ENCODE measurements at regions not wholly inside any gene's neighbourhood (a gene's known extent, or its start where the extent isn't known, plus 50 kb on each side); places are given as distances from the start of the nearest gene placed in this dataset.

DNA sequence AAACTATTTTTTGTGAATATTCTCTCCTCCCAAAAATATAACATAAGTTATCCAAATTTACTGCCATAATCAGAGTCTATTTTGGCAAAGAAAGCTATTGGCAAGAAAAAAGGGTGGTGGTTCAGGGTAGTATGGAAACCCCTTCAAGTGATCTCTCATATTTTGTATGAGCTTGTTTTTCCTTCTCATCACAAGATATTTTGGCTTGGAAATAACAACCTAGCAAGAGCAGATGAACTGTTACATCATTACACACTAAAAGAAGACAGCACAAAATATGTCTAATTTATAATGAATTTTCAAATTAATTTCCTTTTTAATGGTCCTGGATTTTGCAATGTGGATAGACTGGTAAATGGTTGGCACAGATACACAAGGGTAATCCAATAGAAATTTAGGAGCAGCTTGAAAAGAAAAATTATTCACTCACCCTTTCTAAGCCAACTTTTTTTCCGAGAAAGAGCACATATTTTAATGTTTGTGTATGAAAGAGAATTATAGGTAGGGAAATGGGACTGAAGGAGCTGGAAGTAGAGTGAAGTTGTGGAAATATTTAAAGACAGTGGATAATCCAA is 225.1 kb downstream of the EFNB2 start:
- no peaks in the 10 kb centered on the region for H4K20me1 ChIP-seq (ENCODE audit: control insufficient read depth, extremely low read depth, insufficient read depth, low read length)
- DNase-seq (ENCODE audit: low read depth in 2 of 2), result no peak
- H3K27ac ChIP-seq (ENCODE audit: insufficient read depth, low read length), result no peak overlapping the region
- no peaks in the 10 kb centered on the region for H3K79me2 ChIP-seq (ENCODE audit: control insufficient read depth, insufficient read depth, low read length)
- no peak overlapping the region for H2AFZ ChIP-seq (ENCODE audit: low read length)
- no peak overlapping the region for H3K9ac ChIP-seq (ENCODE audit: insufficient read depth, low read length)
- H3K27me3 ChIP-seq (ENCODE audit: control insufficient read depth, insufficient read depth, low read length), result no peaks in the 10 kb centered on the region
- TF ChIP-seq, protein P1, sequence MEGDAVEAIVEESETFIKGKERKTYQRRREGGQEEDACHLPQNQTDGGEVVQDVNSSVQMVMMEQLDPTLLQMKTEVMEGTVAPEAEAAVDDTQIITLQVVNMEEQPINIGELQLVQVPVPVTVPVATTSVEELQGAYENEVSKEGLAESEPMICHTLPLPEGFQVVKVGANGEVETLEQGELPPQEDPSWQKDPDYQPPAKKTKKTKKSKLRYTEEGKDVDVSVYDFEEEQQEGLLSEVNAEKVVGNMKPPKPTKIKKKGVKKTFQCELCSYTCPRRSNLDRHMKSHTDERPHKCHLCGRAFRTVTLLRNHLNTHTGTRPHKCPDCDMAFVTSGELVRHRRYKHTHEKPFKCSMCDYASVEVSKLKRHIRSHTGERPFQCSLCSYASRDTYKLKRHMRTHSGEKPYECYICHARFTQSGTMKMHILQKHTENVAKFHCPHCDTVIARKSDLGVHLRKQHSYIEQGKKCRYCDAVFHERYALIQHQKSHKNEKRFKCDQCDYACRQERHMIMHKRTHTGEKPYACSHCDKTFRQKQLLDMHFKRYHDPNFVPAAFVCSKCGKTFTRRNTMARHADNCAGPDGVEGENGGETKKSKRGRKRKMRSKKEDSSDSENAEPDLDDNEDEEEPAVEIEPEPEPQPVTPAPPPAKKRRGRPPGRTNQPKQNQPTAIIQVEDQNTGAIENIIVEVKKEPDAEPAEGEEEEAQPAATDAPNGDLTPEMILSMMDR (conservative IDR thresholded peaks at IDR 0.05 in 1 of 2, IDR thresholded peaks at IDR 0.05 in 1 of 2; ENCODE audit: low read depth in 1 of 2, low read length in 2 of 2), result no peak
- no peak for TF ChIP-seq EZH2 (IDR thresholded peaks at IDR 0.05; ENCODE audit: low read length, missing control alignments)
- no peaks in the 10 kb centered on the region for H3K36me3 ChIP-seq (ENCODE audit: control insufficient read depth, insufficient read depth, low read length)
- no peak overlapping the region for H3K4me3 ChIP-seq (replicated peaks in 1 of 4; ENCODE audit: control extremely low read depth in 1 of 4, insufficient read depth in 1 of 4, low read depth in 3 of 4, low read length in 4 of 4)
- no peaks in the 10 kb centered on the region for H3K9me3 ChIP-seq (ENCODE audit: control insufficient read depth, insufficient read depth, low read depth, low read length)
- H3K4me2 ChIP-seq (ENCODE audit: extremely low read depth, insufficient read depth, low read length), result no peak overlapping the region
- no peaks in the 10 kb centered on the region for H3K4me1 ChIP-seq (ENCODE audit: control insufficient read depth, extremely low read depth, insufficient read depth, low read length)

DNA sequence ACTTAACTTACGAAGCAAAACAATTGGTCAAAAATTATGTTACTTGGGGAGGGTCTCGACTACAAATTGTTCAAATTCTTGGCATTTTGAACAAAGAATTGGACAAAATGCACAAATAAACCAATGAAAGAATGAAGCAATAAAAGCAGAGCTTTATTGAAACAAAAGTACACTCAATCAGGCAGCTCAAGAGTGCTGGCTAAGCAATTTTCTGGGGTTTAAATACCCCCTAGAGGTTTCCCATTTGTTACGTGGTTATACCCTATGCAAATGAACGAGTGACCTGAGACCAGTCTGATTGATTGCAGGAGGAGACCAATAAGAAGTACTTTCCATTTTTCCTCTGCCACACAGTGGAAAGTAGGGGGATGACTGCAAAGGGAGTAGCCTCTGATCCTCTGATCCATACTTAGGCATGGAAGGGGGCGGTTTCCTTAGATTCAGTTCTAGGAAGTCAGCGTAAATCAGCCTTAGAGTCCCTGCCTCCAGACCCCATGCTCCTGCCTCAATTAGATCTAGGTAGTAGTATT is 228.6 kb downstream of the EFNB2 start:
- Histone ChIP-seq H3K79me2 (ENCODE audit: control insufficient read depth, insufficient read depth, low read length) (no peaks in the 10 kb centered on the region), H3K9ac (ENCODE audit: insufficient read depth, low read length) (no peak overlapping the region), H3K4me2 (ENCODE audit: extremely low read depth, insufficient read depth, low read length) (no peak overlapping the region), H3K4me1 (ENCODE audit: control insufficient read depth, extremely low read depth, insufficient read depth, low read length) (no peaks in the 10 kb centered on the region), H3K27me3 (ENCODE audit: control insufficient read depth, insufficient read depth, low read length) (no peaks in the 10 kb centered on the region), H2AFZ (ENCODE audit: low read length) (no peak overlapping the region), H3K36me3 (ENCODE audit: control insufficient read depth, insufficient read depth, low read length) (no peaks in the 10 kb centered on the region), H3K4me3 (replicated peaks in 1 of 4; ENCODE audit: control extremely low read depth in 1 of 4, insufficient read depth in 1 of 4, low read depth in 3 of 4, low read length in 4 of 4) (no peak overlapping the region), H4K20me1 (ENCODE audit: control insufficient read depth, extremely low read depth, insufficient read depth, low read length) (no peaks in the 10 kb centered on the region), H3K9me3 (ENCODE audit: control insufficient read depth, insufficient read depth, low read depth, low read length) (no peaks in the 10 kb centered on the region), H3K27ac (ENCODE audit: insufficient read depth, low read length) (no peak overlapping the region)
- no peak for TF ChIP-seq EZH2 (IDR thresholded peaks at IDR 0.05; ENCODE audit: low read length, missing control alignments)
- TF ChIP-seq, protein P1 (conservative IDR thresholded peaks at IDR 0.05 in 1 of 2, IDR thresholded peaks at IDR 0.05 in 1 of 2; ENCODE audit: low read depth in 1 of 2, low read length in 2 of 2), result no peak
- no peak for DNase-seq (ENCODE audit: low read depth in 2 of 2)

DNA sequence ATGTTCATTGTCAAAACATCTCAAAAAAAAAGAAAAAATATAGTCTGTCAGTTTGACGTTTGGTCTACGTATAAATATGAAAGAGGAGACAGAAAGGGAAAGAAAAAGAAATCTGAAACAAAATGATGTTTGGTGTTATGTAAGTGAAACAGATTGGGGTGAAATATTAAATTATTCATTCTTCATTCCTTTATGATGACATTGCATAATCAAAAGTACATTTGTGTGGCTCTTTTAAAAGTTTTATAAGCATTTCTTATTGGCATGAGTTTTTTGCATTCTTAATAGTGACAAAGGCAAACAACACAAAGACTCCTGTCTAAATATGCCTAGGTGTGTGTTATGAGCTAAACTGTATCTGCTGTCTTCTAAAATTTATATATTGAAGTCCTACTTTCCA is 232.6 kb downstream of the EFNB2 start:
- H3K9me3 ChIP-seq (ENCODE audit: control insufficient read depth, insufficient read depth, low read depth, low read length), result no peaks in the 10 kb centered on the region
- H3K27me3 ChIP-seq (ENCODE audit: control insufficient read depth, insufficient read depth, low read length), result no peaks in the 10 kb centered on the region
- no peak overlapping the region for H3K4me3 ChIP-seq (replicated peaks in 1 of 4; ENCODE audit: control extremely low read depth in 1 of 4, insufficient read depth in 1 of 4, low read depth in 3 of 4, low read length in 4 of 4)
- H3K79me2 ChIP-seq (ENCODE audit: control insufficient read depth, insufficient read depth, low read length), result no peaks in the 10 kb centered on the region
- H4K20me1 ChIP-seq (ENCODE audit: control insufficient read depth, extremely low read depth, insufficient read depth, low read length), result no peaks in the 10 kb centered on the region
- H3K4me1 ChIP-seq (ENCODE audit: control insufficient read depth, extremely low read depth, insufficient read depth, low read length), result no peaks in the 10 kb centered on the region
- no peaks in the 10 kb centered on the region for H3K36me3 ChIP-seq (ENCODE audit: control insufficient read depth, insufficient read depth, low read length)
- no peak overlapping the region for H3K27ac ChIP-seq (ENCODE audit: insufficient read depth, low read length)
- TF ChIP-seq, protein P1 (conservative IDR thresholded peaks at IDR 0.05 in 1 of 2, IDR thresholded peaks at IDR 0.05 in 1 of 2; ENCODE audit: low read depth in 1 of 2, low read length in 2 of 2), result no peak
- TF ChIP-seq EZH2 (IDR thresholded peaks at IDR 0.05; ENCODE audit: low read length, missing control alignments), result no peak
- no peak overlapping the region for H3K4me2 ChIP-seq (ENCODE audit: extremely low read depth, insufficient read depth, low read length)
- DNase-seq (ENCODE audit: low read depth in 2 of 2), result no peak
- H3K9ac ChIP-seq (ENCODE audit: insufficient read depth, low read length), result no peak overlapping the region
- H2AFZ ChIP-seq (ENCODE audit: low read length), result no peak overlapping the region
